ENCODE measurements at regions not wholly inside any gene's neighbourhood (a gene's known extent, or its start where the extent isn't known, plus 50 kb on each side); places are given as distances from the start of the nearest gene placed in this dataset.
"Not testable (repeated sequence)": the region's sequence is repeated elsewhere in the genome, so short reads cannot be mapped to it uniquely, and the experiment has no call there.

DNA sequence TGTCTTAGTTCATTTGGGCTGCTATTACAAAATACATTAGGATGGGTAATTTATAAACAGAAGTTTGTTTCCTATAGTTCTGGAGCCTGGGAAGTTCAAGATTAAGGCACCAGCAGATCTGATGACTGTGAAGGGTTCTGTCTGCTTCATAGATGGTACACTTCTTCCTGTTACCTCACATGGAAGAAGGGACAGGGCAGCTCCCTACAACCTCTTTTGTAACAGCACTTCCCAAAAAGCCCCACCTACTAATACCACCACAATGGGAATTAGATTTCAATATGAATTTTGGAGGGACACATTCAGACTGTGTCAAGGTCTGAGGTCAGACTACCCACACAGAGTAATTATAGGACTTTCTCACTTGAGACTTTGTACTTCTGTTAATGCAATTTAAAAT, 260.3 kb downstream of the ARHGAP12 start:
- no peak overlapping the region for H3K4me2 ChIP-seq (ENCODE audit: low read depth, low read length)
- no peak overlapping the region for H4K91ac ChIP-seq (ENCODE audit: insufficient read depth, low read depth, low read length)
- no peak overlapping the region for H2AFZ ChIP-seq (replicated peaks; ENCODE audit: low read length, poor library complexity)
- H3K14ac ChIP-seq (replicated peaks; ENCODE audit: low read depth, low read length): no peak overlapping the region
- H3K23ac ChIP-seq (ENCODE audit: low read depth, low read length): no peak overlapping the region
- no peak overlapping the region for H2BK120ac ChIP-seq (ENCODE audit: low read depth, low read length)
- TF ChIP-seq NFE2L2 (IDR thresholded peaks at IDR 0.05; ENCODE audit: low read depth, low read length) (no peak), CEBPB (IDR thresholded peaks at IDR 0.05; ENCODE audit: low read depth, low read length) (no peak), RCOR1 (IDR thresholded peaks at IDR 0.05; ENCODE audit: insufficient replicate concordance, low read length) (no peak), POLR2A (IDR thresholded peaks at IDR 0.05; ENCODE audit: low read depth, low read length) (no peak), MAZ (IDR thresholded peaks at IDR 0.05; ENCODE audit: borderline replicate concordance, low read depth, low read length) (no peak)
- no peak overlapping the region for H2BK5ac ChIP-seq (ENCODE audit: low read depth, low read length, poor library complexity, severe bottlenecking)
- no peaks in the 10 kb centered on the region for H3K36me3 ChIP-seq (ENCODE audit: control insufficient read depth, insufficient read depth, low read length)
- H3K9ac ChIP-seq (ENCODE audit: low read depth, low read length): no peak overlapping the region
- H3K18ac ChIP-seq (ENCODE audit: low read depth, low read length): no peak overlapping the region
- no peak for DNase-seq
- no peak for ATAC-seq (ENCODE audit: low read depth)
- no peak overlapping the region for H2BK20ac ChIP-seq (ENCODE audit: low read depth, low read length)
- H3K27ac ChIP-seq (ENCODE audit: insufficient read depth, low read length): no peak overlapping the region
- H2AK5ac ChIP-seq (ENCODE audit: low read depth, low read length): no peak overlapping the region
- no peak overlapping the region for H3K4me3 ChIP-seq (ENCODE audit: insufficient read depth, low read depth, low read length)
- in situ Hi-C loops (cut with MboI; ENCODE audit: low sequenced_read_pairs): no loop called here
- H2BK15ac ChIP-seq (ENCODE audit: low read depth, low read length): no peak overlapping the region
- H2AK9ac ChIP-seq (replicated peaks; ENCODE audit: low read depth, low read length, poor library complexity): no peak overlapping the region
- intact Hi-C loops (cut with micrococcal nuclease): no loop called here
- no peak overlapping the region for H4K8ac ChIP-seq (ENCODE audit: low read depth in 2 of 2, low read length in 2 of 2)
- H3K9me3 ChIP-seq (ENCODE audit: control insufficient read depth, insufficient read depth, low read length): 0 out of 2 replicates have a peak, but pooled peaks cover 3% of the 10 kb centered on the region
- no TSS peak for BruUV-seq (replicated peaks)
- dilution Hi-C loops (cut with HindIII; ENCODE audit: low sequenced_read_pairs, unreplicated experiment): no loop called here
- H3K9me1 ChIP-seq (ENCODE audit: insufficient read depth, low read length): no peaks in the 10 kb centered on the region
- no peaks in the 10 kb centered on the region for H3K4me1 ChIP-seq (ENCODE audit: control insufficient read depth, insufficient read depth, low read length)
- H3K56ac ChIP-seq (ENCODE audit: extremely low read depth, insufficient read depth, low read length): no peak overlapping the region
- ChIA-PET CTCF (no interaction called here), POLR2A (ENCODE audit: unreplicated experiment) (no interaction called here)
- H3K4ac ChIP-seq (ENCODE audit: low read depth, low read length): no peak overlapping the region
- H4K20me1 ChIP-seq (ENCODE audit: insufficient read depth, low read length): no peaks in the 10 kb centered on the region
- H4K5ac ChIP-seq (ENCODE audit: low read depth, low read length): no peak overlapping the region
- no peaks in the 10 kb centered on the region for H3K27me3 ChIP-seq (ENCODE audit: control insufficient read depth, insufficient read depth, low read length)
- H3K79me1 ChIP-seq (ENCODE audit: low read depth in 1 of 2, low read length in 2 of 2): no peaks in the 10 kb centered on the region

DNA sequence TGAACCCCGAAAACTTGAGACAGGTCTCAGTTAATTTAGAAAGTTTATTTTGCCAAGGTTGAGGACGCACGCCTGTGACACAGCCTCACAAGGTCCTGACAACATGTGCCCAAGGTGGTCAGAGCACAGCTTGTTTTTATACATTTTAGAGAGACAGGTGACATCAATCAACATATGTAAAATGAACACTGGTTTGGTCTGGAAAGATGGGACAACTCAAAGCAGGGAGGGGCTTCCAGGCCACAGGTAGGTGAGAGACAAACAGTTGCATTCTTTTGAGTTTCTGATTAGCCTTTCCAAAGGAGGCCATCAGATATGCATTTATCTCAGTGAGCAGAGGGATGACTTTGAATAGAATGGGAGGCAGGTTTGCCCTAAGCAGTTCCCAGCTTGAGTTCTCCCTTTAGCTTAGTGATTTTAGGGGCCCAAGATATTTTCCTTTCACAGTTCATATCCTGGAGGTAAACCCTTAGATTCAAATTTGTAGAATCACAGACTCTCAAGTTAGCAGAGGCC, 262.8 kb downstream of the ARHGAP12 start:
- intact Hi-C loops (cut with micrococcal nuclease); H3K9me1 ChIP-seq (ENCODE audit: insufficient read depth, low read length); POLR2A ChIA-PET (ENCODE audit: unreplicated experiment); H3K27me3 ChIP-seq (ENCODE audit: control insufficient read depth, insufficient read depth, low read length); H4K5ac ChIP-seq (ENCODE audit: low read depth, low read length); H2AK9ac ChIP-seq (replicated peaks; ENCODE audit: low read depth, low read length, poor library complexity); H3K4me2 ChIP-seq (ENCODE audit: low read depth, low read length); H3K56ac ChIP-seq (ENCODE audit: extremely low read depth, insufficient read depth, low read length); dilution Hi-C loops (cut with HindIII; ENCODE audit: low sequenced_read_pairs, unreplicated experiment); H2AK5ac ChIP-seq (ENCODE audit: low read depth, low read length); H2BK5ac ChIP-seq (ENCODE audit: low read depth, low read length, poor library complexity, severe bottlenecking); ATAC-seq (ENCODE audit: low read depth); H2BK15ac ChIP-seq (ENCODE audit: low read depth, low read length); H3K23ac ChIP-seq (ENCODE audit: low read depth, low read length); H4K20me1 ChIP-seq (ENCODE audit: insufficient read depth, low read length); in situ Hi-C loops (cut with MboI; ENCODE audit: low sequenced_read_pairs); H3K18ac ChIP-seq (ENCODE audit: low read depth, low read length); BruUV-seq (replicated peaks); H3K4ac ChIP-seq (ENCODE audit: low read depth, low read length); H3K27ac ChIP-seq (ENCODE audit: insufficient read depth, low read length); H3K9me3 ChIP-seq (ENCODE audit: control insufficient read depth, insufficient read depth, low read length); H3K79me1 ChIP-seq (ENCODE audit: low read depth in 1 of 2, low read length in 2 of 2); H2BK120ac ChIP-seq (ENCODE audit: low read depth, low read length); CTCF ChIA-PET; H3K9ac ChIP-seq (ENCODE audit: low read depth, low read length); H4K91ac ChIP-seq (ENCODE audit: insufficient read depth, low read depth, low read length); H3K14ac ChIP-seq (replicated peaks; ENCODE audit: low read depth, low read length); H2BK20ac ChIP-seq (ENCODE audit: low read depth, low read length); H2AFZ ChIP-seq (replicated peaks; ENCODE audit: low read length, poor library complexity); H4K8ac ChIP-seq (ENCODE audit: low read depth in 2 of 2, low read length in 2 of 2); DNase-seq; H3K4me1 ChIP-seq (ENCODE audit: control insufficient read depth, insufficient read depth, low read length); H3K4me3 ChIP-seq (ENCODE audit: insufficient read depth, low read depth, low read length); H3K36me3 ChIP-seq (ENCODE audit: control insufficient read depth, insufficient read depth, low read length): not testable (repeated sequence)
- WGBS, 2 experiments (ENCODE audit: extremely low coverage in 2 of 2, insufficient read length in 1 of 2): 86% methylated on average over 3 of the region's 3 CpGs; no CpG with 5 or more reads in 1 of the 2 experiments
